Trophoblast cell (in vitro differentiated cells and primary cell): ENCODE measurements at regions not wholly inside any gene's neighbourhood (a gene's known extent, or its start where the extent isn't known, plus 50 kb on each side); places are given as distances from the start of the nearest gene placed in this dataset.

ENCODE experiments used
- DNase-seq, 2 donors: peaks; one replicate each; pipeline ENCODE4 v3.0.0-alpha.2; 2016
- H2AFZ ChIP-seq: 2 replicates; pipeline ENCODE4 v1.6.1; 2013; ENCODE audit warnings: low read length, moderate library complexity, mild to moderate bottlenecking; ENCODE audit not compliant: insufficient read depth, poor library complexity
- H2AK5ac ChIP-seq: 2 replicates; pipeline ENCODE4 v1.6.1; 2013; ENCODE audit warnings: mild to moderate bottlenecking, low read length
- H2BK120ac ChIP-seq: 2 replicates; pipeline ENCODE4 v1.6.1; 2013; ENCODE audit warnings: low read length, mild to moderate bottlenecking, moderate library complexity; ENCODE audit not compliant: insufficient read depth, poor library complexity
- H2BK12ac ChIP-seq: 2 replicates; pipeline ENCODE4 v1.6.1; 2013; ENCODE audit warnings: mild to moderate bottlenecking, low read length, moderate library complexity
- H2BK5ac ChIP-seq: 2 replicates; pipeline ENCODE4 v1.6.1; 2013; ENCODE audit warnings: low read length, low read depth, moderate library complexity, mild to moderate bottlenecking; ENCODE audit not compliant: poor library complexity
- H3K14ac ChIP-seq: 2 replicates; pipeline ENCODE4 v1.6.1; 2013; ENCODE audit warnings: mild to moderate bottlenecking, low read length
- H3K18ac ChIP-seq: 2 replicates; pipeline ENCODE4 v1.6.1; 2013; ENCODE audit warnings: mild to moderate bottlenecking, low read length
- H3K23ac ChIP-seq: 2 replicates; pipeline ENCODE4 v1.6.1; 2013; ENCODE audit warnings: low read length
- H3K27ac ChIP-seq: 2 replicates; pipeline ENCODE4 v1.5.1; 2013; ENCODE audit warnings: low read depth, mild to moderate bottlenecking, inconsistent platforms, low read length, moderate library complexity
- H3K27me3 ChIP-seq: 2 replicates; pipeline ENCODE4 v1.6.1; 2013; ENCODE audit warnings: inconsistent platforms, mild to moderate bottlenecking, low read length, moderate library complexity; ENCODE audit not compliant: insufficient read depth
- H3K36me3 ChIP-seq, 2 experiments: 1 replicate in 1 of 2; 2 replicates in 1 of 2; pipeline ENCODE4 v1.6.1; 2013; ENCODE audit warnings: low read length in 2 of 2, mild to moderate bottlenecking in 2 of 2, moderate library complexity in 1 of 2; ENCODE audit not compliant: insufficient read depth in 2 of 2, control insufficient read depth in 1 of 2
- H3K4ac ChIP-seq: 2 replicates; pipeline ENCODE4 v1.6.1; 2013; ENCODE audit warnings: low read depth, mild to moderate bottlenecking, low read length, moderate library complexity
- H3K4me1 ChIP-seq, 2 experiments: 1 replicate in 1 of 2; 2 replicates in 1 of 2; pipeline ENCODE4 v1.6.1; 2013; ENCODE audit warnings: low read length in 2 of 2, mild to moderate bottlenecking in 2 of 2, moderate library complexity in 1 of 2; ENCODE audit not compliant: insufficient read depth in 2 of 2, control insufficient read depth in 1 of 2
- H3K4me2 ChIP-seq: 2 replicates; pipeline ENCODE4 v1.6.1; 2013; ENCODE audit warnings: inconsistent platforms, mild to moderate bottlenecking, low read length, moderate library complexity
- H3K4me3 ChIP-seq: 2 replicates; pipeline ENCODE4 v1.5.1; 2013; ENCODE audit warnings: mild to moderate bottlenecking, low read depth, low read length, inconsistent platforms
- H3K79me1 ChIP-seq: one replicate; pipeline ENCODE4 v1.6.1; 2013; ENCODE audit warnings: low read length
- H3K79me2 ChIP-seq: 2 replicates; pipeline ENCODE4 v1.6.1; 2013; ENCODE audit warnings: low read length, mild to moderate bottlenecking; ENCODE audit not compliant: control insufficient read depth, insufficient read depth, poor library complexity
- H3K9ac ChIP-seq: 2 replicates; pipeline ENCODE4 v1.6.1; 2013; ENCODE audit warnings: mild to moderate bottlenecking, low read length
- H3K9me3 ChIP-seq: 2 replicates; pipeline ENCODE4 v1.6.1; 2013; ENCODE audit warnings: low read depth, mild to moderate bottlenecking, control low read depth, inconsistent platforms, low read length; ENCODE audit not compliant: insufficient read depth
- H4K12ac ChIP-seq: 2 replicates; pipeline ENCODE4 v1.6.1; 2013; ENCODE audit warnings: low read depth, mild to moderate bottlenecking, low read length, moderate library complexity
- H4K8ac ChIP-seq: 2 replicates; pipeline ENCODE4 v1.6.1; 2013; ENCODE audit warnings: low read depth, mild to moderate bottlenecking, low read length, moderate library complexity
- H4K91ac ChIP-seq: one replicate; pipeline ENCODE4 v1.6.1; 2013; ENCODE audit warnings: low read depth, mild to moderate bottlenecking, low read length, moderate library complexity
- WGBS: extraction: QIAGEN DNeasy Blood & Tissue Kit; methylation state at CpG from one replicate; pipeline ENCODE4 v1.1.7; 2013; ENCODE audit warnings: missing lambda C conversion rate; ENCODE audit not compliant: insufficient read length, insufficient coverage; ENCODE audit errors: extremely low coverage; 5-methylcytosine and 5-hydroxymethylcytosine counted together

- Histone ChIP-seq H3K79me1 (peaks cover 4% of the 10 kb centered on the region), H2BK12ac (no peak overlapping the region), H2AK5ac (no peak overlapping the region), H3K4me3 (no peak overlapping the region), H3K36me3 (peaks cover 0 to 2% of the 10 kb centered on the region in 2 experiments), H3K9me3 (no peaks in the 10 kb centered on the region), H3K79me2 (no peaks in the 10 kb centered on the region), H4K8ac (no peak overlapping the region), H2AFZ (no peak overlapping the region), H3K23ac (no peak overlapping the region), H3K27me3 (no peaks in the 10 kb centered on the region), H4K91ac (no peak overlapping the region), H3K4ac (no peak overlapping the region), H3K4me1 (no peaks in the 10 kb centered on the region), H3K18ac (no peak overlapping the region), H2BK120ac (no peak overlapping the region), H3K14ac (no peak overlapping the region), H2BK5ac (no peak overlapping the region), H3K9ac (no peak overlapping the region), H4K12ac (no peak overlapping the region), H3K4me2 (no peak overlapping the region), H3K27ac (no peak overlapping the region)
- DNase-seq: no peak
- WGBS: no CpG with 5 or more reads among the region's 2 CpGs
Measured at GRCh38 chr12:92606956-92607355, 95.8 kb upstream of the PLEKHG7 start.

- WGBS: no CpG with 5 or more reads among the region's 3 CpGs
- no peaks in the 10 kb centered on the region for H3K27me3 ChIP-seq
- peaks cover 0 to 2% of the 10 kb centered on the region in 2 experiments for H3K36me3 ChIP-seq
Measured at GRCh38 chr12:92605621-92606170, 97.1 kb upstream of the PLEKHG7 start.

GRCh38 chr12:92604786-92605185 lies 98.0 kb upstream of the PLEKHG7 start:
- DNase-seq: no peak
- Histone ChIP-seq H3K14ac (no peak overlapping the region), H3K9me3 (peaks cover 4% of the 10 kb centered on the region), H3K4me1 (no peaks in the 10 kb centered on the region), H4K12ac (no peak overlapping the region), H2AFZ (no peak overlapping the region), H3K36me3 (peaks cover 2 to 3% of the 10 kb centered on the region in 2 experiments), H3K4me2 (no peak overlapping the region), H3K27ac (no peak overlapping the region), H2BK12ac (no peak overlapping the region), H4K91ac (no peak overlapping the region), H3K9ac (no peak overlapping the region), H2BK120ac (no peak overlapping the region), H2BK5ac (no peak overlapping the region), H3K27me3 (no peaks in the 10 kb centered on the region), H3K18ac (no peak overlapping the region), H3K79me1 (peaks cover 4% of the 10 kb centered on the region), H3K79me2 (no peaks in the 10 kb centered on the region), H4K8ac (no peak overlapping the region), H3K4ac (no peak overlapping the region), H3K23ac (no peak overlapping the region), H3K4me3 (no peak overlapping the region), H2AK5ac (no peak overlapping the region)

More at GRCh38 chr12:92605621-92606170, 97.1 kb upstream of the PLEKHG7 start:
- Histone ChIP-seq H2BK5ac (no peak overlapping the region), H3K18ac (no peak overlapping the region), H4K12ac (no peak overlapping the region), H3K4me1 (no peaks in the 10 kb centered on the region), H4K91ac (no peak overlapping the region), H3K79me1 (peaks cover 4% of the 10 kb centered on the region), H4K8ac (no peak overlapping the region), H3K9ac (no peak overlapping the region), H2AFZ (no peak overlapping the region), H3K4me2 (no peak overlapping the region), H3K79me2 (no peaks in the 10 kb centered on the region), H3K27ac (no peak overlapping the region), H3K4me3 (no peak overlapping the region), H2BK12ac (no peak overlapping the region), H3K4ac (no peak overlapping the region), H3K23ac (no peak overlapping the region), H2BK120ac (no peak overlapping the region), H2AK5ac (no peak overlapping the region), H3K14ac (no peak overlapping the region), H3K9me3 (no peaks in the 10 kb centered on the region)
- DNase-seq: peak in 1 of 2 donors; percentile 39

- Histone ChIP-seq H3K18ac (no peak overlapping the region), H2BK12ac (peak overlapping the region; percentile 29), H4K12ac (no peak overlapping the region), H4K8ac (no peak overlapping the region), H3K4me3 (no peak overlapping the region), H2BK120ac (peak overlapping the region; percentile 2), H3K36me3 (peaks cover 2 to 3% of the 10 kb centered on the region in 2 experiments), H2BK5ac (no peak overlapping the region), H3K27ac (no peak overlapping the region), H3K4me2 (no peak overlapping the region), H3K23ac (no peak overlapping the region), H3K14ac (no peak overlapping the region), H3K4ac (no peak overlapping the region), H3K4me1 (no peaks in the 10 kb centered on the region), H3K9me3 (peaks cover 5% of the 10 kb centered on the region), H3K9ac (no peak overlapping the region), H4K91ac (peak overlapping the region; percentile 19), H3K79me1 (peaks cover 4% of the 10 kb centered on the region), H2AFZ (no peak overlapping the region), H2AK5ac (no peak overlapping the region), H3K27me3 (no peaks in the 10 kb centered on the region), H3K79me2 (no peaks in the 10 kb centered on the region)
- WGBS: no CpG with 5 or more reads among the region's 2 CpGs
- DNase-seq: peak; percentile 22 to 48
Measured at GRCh38 chr12:92603741-92604432, 98.9 kb upstream of the PLEKHG7 start.
